Gastroesophageal sphincter (tissue), 3 donors: ENCODE measurements at regions not wholly inside any gene's neighbourhood (a gene's known extent, or its start where the extent isn't known, plus 50 kb on each side); places are given as distances from the start of the nearest gene placed in this dataset.

Experiments used
- CTCF ChIP-seq, 4 experiments: fragments of 200-600 bp in 2 of 4; fragments of 450-650 bp in 2 of 4; sonication (generic) in 1 of 4; IDR thresholded peaks; one replicate each; pipeline ENCODE4 v1.5.1; 2017 to 2019; ENCODE audit warnings: antibody characterized with exemption in 4 of 4, mild to moderate bottlenecking in 2 of 4, moderate library complexity in 2 of 4
- POLR2A ChIP-seq, 2 donors: fragments of 450-650 bp; IDR thresholded peaks; one replicate each; pipeline ENCODE4 v1.6.1; 2017; ENCODE audit warnings: antibody characterized with exemption in 2 of 2, mild to moderate bottlenecking in 2 of 2, moderate library complexity in 1 of 2

- TF ChIP-seq CTCF (IDR thresholded peaks at IDR 0.05), result no peak
- no peak for TF ChIP-seq POLR2A (IDR thresholded peaks at IDR 0.05)
Measured at GRCh38 chr7:50953820-50954219, 171.1 kb upstream of the GRB10 start.
